SU-DHL-6 (cell line): ENCODE measurements at regions not wholly inside any gene's neighbourhood (a gene's known extent, or its start where the extent isn't known, plus 50 kb on each side); places are given as distances from the start of the nearest gene placed in this dataset.
"Not testable (repeated sequence)": the region's sequence is repeated elsewhere in the genome, so short reads cannot be mapped to it uniquely, and the experiment has no call there.

Experiments used
- EZH2phosphoT487 ChIP-seq: fragments of 200-600 bp; sonication (generic), shearing (Covaris generic); conservative IDR thresholded peaks from 2 replicates; pipeline ENCODE4 v1.6.1; 2018; ENCODE audit warnings: mild to moderate bottlenecking, antibody characterized with exemption, low read length, moderate library complexity, mixed read lengths
- TF ChIP-seq, protein P1 (sequence below): fragments of 200-600 bp; sonication (generic); IDR thresholded peaks from one replicate; pipeline ENCODE4 v1.5.1; 2017; ENCODE audit warnings: antibody characterized with exemption, mild to moderate bottlenecking, low read length, moderate library complexity; ENCODE audit not compliant: insufficient read depth, poor library complexity, severe bottlenecking

DNA sequence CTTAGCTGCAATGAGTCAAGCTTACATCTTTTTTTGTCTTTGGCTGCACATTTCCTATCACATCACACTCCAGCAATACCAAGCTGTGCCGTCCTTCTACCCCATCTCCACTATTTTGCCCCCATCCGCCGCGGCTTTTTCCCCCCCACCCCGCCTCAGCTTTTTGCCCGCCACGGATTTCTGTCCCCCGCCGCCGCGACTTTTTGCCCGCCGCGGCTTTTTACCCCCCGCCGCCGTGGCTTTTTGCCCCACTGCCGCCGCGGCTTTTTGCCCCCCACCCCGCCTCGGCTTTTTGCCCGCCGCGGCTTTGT is 2785.4 kb downstream of the RPIA start:
- TF ChIP-seq, protein P1, sequence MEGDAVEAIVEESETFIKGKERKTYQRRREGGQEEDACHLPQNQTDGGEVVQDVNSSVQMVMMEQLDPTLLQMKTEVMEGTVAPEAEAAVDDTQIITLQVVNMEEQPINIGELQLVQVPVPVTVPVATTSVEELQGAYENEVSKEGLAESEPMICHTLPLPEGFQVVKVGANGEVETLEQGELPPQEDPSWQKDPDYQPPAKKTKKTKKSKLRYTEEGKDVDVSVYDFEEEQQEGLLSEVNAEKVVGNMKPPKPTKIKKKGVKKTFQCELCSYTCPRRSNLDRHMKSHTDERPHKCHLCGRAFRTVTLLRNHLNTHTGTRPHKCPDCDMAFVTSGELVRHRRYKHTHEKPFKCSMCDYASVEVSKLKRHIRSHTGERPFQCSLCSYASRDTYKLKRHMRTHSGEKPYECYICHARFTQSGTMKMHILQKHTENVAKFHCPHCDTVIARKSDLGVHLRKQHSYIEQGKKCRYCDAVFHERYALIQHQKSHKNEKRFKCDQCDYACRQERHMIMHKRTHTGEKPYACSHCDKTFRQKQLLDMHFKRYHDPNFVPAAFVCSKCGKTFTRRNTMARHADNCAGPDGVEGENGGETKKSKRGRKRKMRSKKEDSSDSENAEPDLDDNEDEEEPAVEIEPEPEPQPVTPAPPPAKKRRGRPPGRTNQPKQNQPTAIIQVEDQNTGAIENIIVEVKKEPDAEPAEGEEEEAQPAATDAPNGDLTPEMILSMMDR: not testable (repeated sequence)
- not testable (repeated sequence) for TF ChIP-seq EZH2phosphoT487
